ENCODE measurements at regions not wholly inside any gene's neighbourhood (a gene's known extent, or its start where the extent isn't known, plus 50 kb on each side); places are given as distances from the start of the nearest gene placed in this dataset.

DNA sequence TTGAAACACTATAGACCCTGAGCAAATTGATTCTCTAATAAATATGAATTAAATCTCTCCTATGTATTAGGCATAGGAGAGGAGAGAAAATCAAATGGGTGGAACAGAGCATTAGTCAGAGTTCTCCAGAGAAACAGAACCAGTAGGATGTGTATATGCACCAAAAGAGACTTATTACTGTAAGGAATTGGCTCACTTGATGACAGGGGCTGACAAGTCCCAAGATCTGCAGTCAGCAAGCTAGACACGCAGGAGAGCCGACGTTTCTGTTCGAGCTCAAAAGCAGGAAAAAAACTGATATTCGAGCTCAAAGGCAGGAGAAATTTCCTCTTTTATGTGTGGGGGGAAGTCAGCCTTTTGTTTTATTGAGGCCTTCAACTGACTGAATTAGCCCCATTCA lies 259.2 kb upstream of the KAZN start:
- no peaks in the 10 kb centered on the region for H3K9me3 ChIP-seq (ENCODE audit: control insufficient read depth, low read depth, low read length)
- TF ChIP-seq, protein P1, sequence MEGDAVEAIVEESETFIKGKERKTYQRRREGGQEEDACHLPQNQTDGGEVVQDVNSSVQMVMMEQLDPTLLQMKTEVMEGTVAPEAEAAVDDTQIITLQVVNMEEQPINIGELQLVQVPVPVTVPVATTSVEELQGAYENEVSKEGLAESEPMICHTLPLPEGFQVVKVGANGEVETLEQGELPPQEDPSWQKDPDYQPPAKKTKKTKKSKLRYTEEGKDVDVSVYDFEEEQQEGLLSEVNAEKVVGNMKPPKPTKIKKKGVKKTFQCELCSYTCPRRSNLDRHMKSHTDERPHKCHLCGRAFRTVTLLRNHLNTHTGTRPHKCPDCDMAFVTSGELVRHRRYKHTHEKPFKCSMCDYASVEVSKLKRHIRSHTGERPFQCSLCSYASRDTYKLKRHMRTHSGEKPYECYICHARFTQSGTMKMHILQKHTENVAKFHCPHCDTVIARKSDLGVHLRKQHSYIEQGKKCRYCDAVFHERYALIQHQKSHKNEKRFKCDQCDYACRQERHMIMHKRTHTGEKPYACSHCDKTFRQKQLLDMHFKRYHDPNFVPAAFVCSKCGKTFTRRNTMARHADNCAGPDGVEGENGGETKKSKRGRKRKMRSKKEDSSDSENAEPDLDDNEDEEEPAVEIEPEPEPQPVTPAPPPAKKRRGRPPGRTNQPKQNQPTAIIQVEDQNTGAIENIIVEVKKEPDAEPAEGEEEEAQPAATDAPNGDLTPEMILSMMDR (optimal IDR thresholded peaks at IDR 0.05 in 1 of 3, IDR thresholded peaks at IDR 0.05 in 1 of 3, conservative IDR thresholded peaks at IDR 0.05 in 1 of 3; ENCODE audit: extremely low read depth in 1 of 3, insufficient read depth in 2 of 3, low read length in 3 of 3) = no peak
- TF ChIP-seq EZH2 (IDR thresholded peaks at IDR 0.05; ENCODE audit: low read length) = no peak
- no peaks in the 10 kb centered on the region for H3K9me1 ChIP-seq (ENCODE audit: control insufficient read depth, extremely low read depth, insufficient read depth, low read length)
- H3K36me3 ChIP-seq (ENCODE audit: control insufficient read depth in 2 of 2, extremely low read depth in 1 of 2, insufficient read depth in 2 of 2, low read length in 2 of 2) = no peaks in the 10 kb centered on the region
- FAIRE-seq (no peak), DNase-seq (ENCODE audit: low read depth, low spot score) (no peak)
- no peaks in the 10 kb centered on the region for H4K20me1 ChIP-seq (ENCODE audit: control insufficient read depth, extremely low read depth, insufficient read depth, low read length)
- H2AFZ ChIP-seq (ENCODE audit: control insufficient read depth, low read length) = no peak overlapping the region
- H3K9ac ChIP-seq (ENCODE audit: control insufficient read depth, extremely low read depth, insufficient read depth, low read length) = no peak overlapping the region
- dilution Hi-C loops (cut with MboI; ENCODE audit: extremely low pct_ligation_motif_present, low sequenced_read_pairs) = no loop called here
- no peak overlapping the region for H3K4me2 ChIP-seq (ENCODE audit: control insufficient read depth, extremely low read depth, insufficient read depth, low read depth, low read length)
- H3K4me1 ChIP-seq (ENCODE audit: control insufficient read depth, extremely low read depth, insufficient read depth, low read length) = peaks cover 13% of the 10 kb centered on the region
- H3K27ac ChIP-seq (ENCODE audit: control insufficient read depth, insufficient read depth, low read length) = no peak overlapping the region
- H3K79me2 ChIP-seq (ENCODE audit: control insufficient read depth, insufficient read depth, low read length) = no peaks in the 10 kb centered on the region
- no peak overlapping the region for H3K4me3 ChIP-seq (ENCODE audit: control insufficient read depth in 2 of 3, extremely low read depth in 1 of 3, insufficient read depth in 2 of 3, low read depth in 1 of 3, low read length in 3 of 3)
- no peaks in the 10 kb centered on the region for H3K27me3 ChIP-seq (ENCODE audit: control insufficient read depth, extremely low read depth, insufficient read depth, low read length)

DNA sequence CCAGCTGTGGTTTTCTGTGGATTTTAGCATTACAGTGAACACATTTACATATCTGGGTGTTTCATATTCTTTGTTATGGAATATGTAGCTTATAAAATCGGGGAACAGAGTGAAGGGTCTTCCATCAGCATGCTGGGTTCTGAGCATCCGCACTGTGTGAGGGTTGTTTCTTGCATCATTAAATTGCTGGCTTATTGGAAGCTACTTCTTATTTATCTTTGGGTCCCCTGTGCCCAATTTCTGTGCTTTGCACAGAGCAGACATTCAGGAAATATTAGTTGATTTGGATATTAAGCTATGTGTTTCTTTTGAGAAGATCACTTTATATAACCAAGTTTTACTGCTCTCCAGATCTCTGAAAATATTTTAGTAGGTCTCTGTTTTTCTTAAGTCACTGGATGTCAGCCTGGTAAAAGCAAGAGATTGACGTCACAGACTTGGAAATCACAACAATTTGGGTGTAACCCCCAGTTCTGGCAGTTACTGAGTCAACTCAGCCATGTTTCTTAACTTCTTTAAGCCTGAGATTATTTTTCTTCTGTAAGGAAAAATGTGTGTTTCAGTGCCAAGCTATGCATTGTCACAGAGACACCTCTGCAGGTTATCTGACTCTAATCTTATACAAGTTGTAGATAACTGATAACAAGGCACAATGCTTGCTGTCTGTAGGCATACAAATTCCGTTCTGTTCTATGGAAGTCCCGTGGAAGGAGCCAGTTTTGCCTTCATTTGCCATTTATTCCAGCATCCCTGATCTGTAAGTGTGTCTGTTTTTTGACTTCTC lies 258.3 kb upstream of the KAZN start:
- Histone ChIP-seq H3K9me1 (ENCODE audit: control insufficient read depth, extremely low read depth, insufficient read depth, low read length) (no peaks in the 10 kb centered on the region), H3K27ac (ENCODE audit: control insufficient read depth, insufficient read depth, low read length) (no peak overlapping the region), H3K4me2 (ENCODE audit: control insufficient read depth, extremely low read depth, insufficient read depth, low read depth, low read length) (no peak overlapping the region), H3K36me3 (ENCODE audit: control insufficient read depth in 2 of 2, extremely low read depth in 1 of 2, insufficient read depth in 2 of 2, low read length in 2 of 2) (no peaks in the 10 kb centered on the region), H3K4me3 (ENCODE audit: control insufficient read depth in 2 of 3, extremely low read depth in 1 of 3, insufficient read depth in 2 of 3, low read depth in 1 of 3, low read length in 3 of 3) (no peak overlapping the region), H3K79me2 (ENCODE audit: control insufficient read depth, insufficient read depth, low read length) (no peaks in the 10 kb centered on the region), H3K9me3 (ENCODE audit: control insufficient read depth, low read depth, low read length) (no peaks in the 10 kb centered on the region), H2AFZ (ENCODE audit: control insufficient read depth, low read length) (no peak overlapping the region), H4K20me1 (ENCODE audit: control insufficient read depth, extremely low read depth, insufficient read depth, low read length) (no peaks in the 10 kb centered on the region), H3K4me1 (ENCODE audit: control insufficient read depth, extremely low read depth, insufficient read depth, low read length) (peaks cover 13% of the 10 kb centered on the region), H3K27me3 (ENCODE audit: control insufficient read depth, extremely low read depth, insufficient read depth, low read length) (no peaks in the 10 kb centered on the region), H3K9ac (ENCODE audit: control insufficient read depth, extremely low read depth, insufficient read depth, low read length) (no peak overlapping the region)
- TF ChIP-seq, protein P1 (optimal IDR thresholded peaks at IDR 0.05 in 1 of 3, IDR thresholded peaks at IDR 0.05 in 1 of 3, conservative IDR thresholded peaks at IDR 0.05 in 1 of 3; ENCODE audit: extremely low read depth in 1 of 3, insufficient read depth in 2 of 3, low read length in 3 of 3) = no peak
- no peak for FAIRE-seq
- DNase-seq (ENCODE audit: low read depth, low spot score) = no peak
- dilution Hi-C loops (cut with MboI; ENCODE audit: extremely low pct_ligation_motif_present, low sequenced_read_pairs) = no loop called here
